Sigmoid colon (tissue), 4 donors: ENCODE measurements at regions not wholly inside any gene's neighbourhood (a gene's known extent, or its start where the extent isn't known, plus 50 kb on each side); places are given as distances from the start of the nearest gene placed in this dataset.

Source experiments
- EP300 ChIP-seq, 4 donors: sonication (generic); formaldehyde crosslinking; IDR thresholded peaks; one replicate each; pipeline ENCODE4 v1.6.1; 2017; ENCODE audit warnings: antibody characterized with exemption in 4 of 4
- POLR2A ChIP-seq, 2 donors: fragments of 450-650 bp; IDR thresholded peaks; one replicate each; pipeline ENCODE4 v1.6.1; 2016; ENCODE audit warnings: antibody characterized with exemption in 2 of 2, mild to moderate bottlenecking in 2 of 2, moderate library complexity in 2 of 2
- POLR2AphosphoS5 ChIP-seq, 4 donors: sonication (generic); formaldehyde crosslinking; IDR thresholded peaks; one replicate each; pipeline ENCODE4 v1.6.1; 2017; ENCODE audit warnings: antibody characterized with exemption in 4 of 4
- TF ChIP-seq, protein P1 (sequence below), 4 experiments: fragments of 450-650 bp in 3 of 4; fragments of 200-600 bp in 1 of 4; IDR thresholded peaks; one replicate each; pipeline ENCODE4 v1.5.1; 2016 to 2019; ENCODE audit warnings: antibody characterized with exemption in 4 of 4, mild to moderate bottlenecking in 3 of 4, moderate library complexity in 2 of 4

DNA sequence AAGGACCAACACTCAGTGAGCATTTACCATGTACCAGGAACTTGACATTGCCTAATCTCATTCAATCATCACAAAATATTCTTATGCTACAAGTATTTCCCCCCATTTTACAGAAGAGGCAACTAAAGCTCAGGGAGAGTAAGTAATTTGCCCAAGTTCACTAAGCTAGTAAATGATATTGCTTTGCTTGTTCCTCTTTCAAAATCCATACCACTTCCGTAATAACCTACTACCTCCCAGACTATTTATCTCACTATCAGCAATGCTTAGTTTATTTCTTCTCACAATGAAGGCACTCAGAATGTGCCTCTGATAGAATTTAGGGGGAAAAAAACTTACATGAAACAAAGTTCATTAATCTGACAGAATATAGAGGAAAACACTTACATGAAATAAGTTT, 1070.9 kb upstream of the FANCL start:
- TF ChIP-seq POLR2AphosphoS5 (IDR thresholded peaks at IDR 0.05) = no peak
- TF ChIP-seq, protein P1, sequence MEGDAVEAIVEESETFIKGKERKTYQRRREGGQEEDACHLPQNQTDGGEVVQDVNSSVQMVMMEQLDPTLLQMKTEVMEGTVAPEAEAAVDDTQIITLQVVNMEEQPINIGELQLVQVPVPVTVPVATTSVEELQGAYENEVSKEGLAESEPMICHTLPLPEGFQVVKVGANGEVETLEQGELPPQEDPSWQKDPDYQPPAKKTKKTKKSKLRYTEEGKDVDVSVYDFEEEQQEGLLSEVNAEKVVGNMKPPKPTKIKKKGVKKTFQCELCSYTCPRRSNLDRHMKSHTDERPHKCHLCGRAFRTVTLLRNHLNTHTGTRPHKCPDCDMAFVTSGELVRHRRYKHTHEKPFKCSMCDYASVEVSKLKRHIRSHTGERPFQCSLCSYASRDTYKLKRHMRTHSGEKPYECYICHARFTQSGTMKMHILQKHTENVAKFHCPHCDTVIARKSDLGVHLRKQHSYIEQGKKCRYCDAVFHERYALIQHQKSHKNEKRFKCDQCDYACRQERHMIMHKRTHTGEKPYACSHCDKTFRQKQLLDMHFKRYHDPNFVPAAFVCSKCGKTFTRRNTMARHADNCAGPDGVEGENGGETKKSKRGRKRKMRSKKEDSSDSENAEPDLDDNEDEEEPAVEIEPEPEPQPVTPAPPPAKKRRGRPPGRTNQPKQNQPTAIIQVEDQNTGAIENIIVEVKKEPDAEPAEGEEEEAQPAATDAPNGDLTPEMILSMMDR (IDR thresholded peaks at IDR 0.05) = no peak
- TF ChIP-seq POLR2A (IDR thresholded peaks at IDR 0.05) = no peak
- no peak for TF ChIP-seq EP300 (IDR thresholded peaks at IDR 0.05)
